NT2/D1 (cell line): ENCODE measurements at regions not wholly inside any gene's neighbourhood (a gene's known extent, or its start where the extent isn't known, plus 50 kb on each side); places are given as distances from the start of the nearest gene placed in this dataset.

Experiments
- SUZ12 ChIP-seq: IDR thresholded peaks from 2 replicates; pipeline ENCODE4 v1.6.1; 2011; ENCODE audit not compliant: insufficient read length, insufficient read depth; ENCODE audit errors: extremely low read depth
- YY1 ChIP-seq: IDR thresholded peaks from 2 replicates; pipeline ENCODE4 v1.6.1; 2011; ENCODE audit not compliant: insufficient read length, insufficient read depth
- ZNF274 ChIP-seq: IDR thresholded peaks from 2 replicates; pipeline ENCODE4 v1.6.1; 2011; ENCODE audit warnings: mild to moderate bottlenecking, low read depth, low read length

GRCh38 chr5:107282061-107282460 lies 388.7 kb downstream of the EFNA5 start:
- no peak for TF ChIP-seq SUZ12
- no peak for TF ChIP-seq ZNF274
- TF ChIP-seq YY1: no peak
